Vagina (tissue), 2 donors: ENCODE measurements at regions not wholly inside any gene's neighbourhood (a gene's known extent, or its start where the extent isn't known, plus 50 kb on each side); places are given as distances from the start of the nearest gene placed in this dataset.

Source experiments
- POLR2A ChIP-seq, 2 donors: fragments of 450-650 bp; IDR thresholded peaks; one replicate each; pipeline ENCODE4 v1.6.1; 2017; ENCODE audit warnings: antibody characterized with exemption in 2 of 2, mild to moderate bottlenecking in 2 of 2, moderate library complexity in 2 of 2
- POLR2AphosphoS5 ChIP-seq, 2 donors: sonication (generic); formaldehyde crosslinking; IDR thresholded peaks; one replicate each; pipeline ENCODE4 v1.9.0; 2017; ENCODE audit warnings: antibody characterized with exemption in 2 of 2, mild to moderate bottlenecking in 2 of 2, low read depth in 1 of 2; ENCODE audit not compliant: insufficient read depth in 1 of 2
- TF ChIP-seq, protein P1 (sequence below), 3 experiments: fragments of 450-650 bp in 2 of 3; fragments of 200-600 bp in 1 of 3; sonication (generic) in 1 of 3; IDR thresholded peaks; one replicate each; pipeline ENCODE4 v1.5.1; 2017 to 2019; ENCODE audit warnings: antibody characterized with exemption in 3 of 3, mild to moderate bottlenecking in 2 of 3, moderate library complexity in 2 of 3

DNA sequence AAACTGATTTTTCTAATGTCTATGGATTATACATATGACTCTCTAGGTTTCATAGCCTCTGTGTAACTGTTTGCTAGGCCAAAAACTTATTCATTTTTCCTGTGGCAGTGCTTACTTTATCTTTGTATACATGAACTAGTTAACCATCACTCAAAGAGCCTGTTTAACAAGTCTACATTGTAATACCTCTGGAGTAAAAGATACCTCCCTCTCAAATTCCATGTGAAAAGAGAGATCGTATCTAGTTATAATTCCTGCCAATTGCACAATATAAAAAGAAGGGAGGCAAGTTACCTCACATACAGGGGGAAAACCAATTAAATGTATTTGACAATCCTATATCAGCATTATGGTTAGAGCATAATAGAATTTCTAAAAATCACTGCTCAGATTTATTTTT lies 271.9 kb upstream of the ST8SIA4 start:
- no peak for TF ChIP-seq POLR2A (IDR thresholded peaks at IDR 0.05)
- TF ChIP-seq, protein P1, sequence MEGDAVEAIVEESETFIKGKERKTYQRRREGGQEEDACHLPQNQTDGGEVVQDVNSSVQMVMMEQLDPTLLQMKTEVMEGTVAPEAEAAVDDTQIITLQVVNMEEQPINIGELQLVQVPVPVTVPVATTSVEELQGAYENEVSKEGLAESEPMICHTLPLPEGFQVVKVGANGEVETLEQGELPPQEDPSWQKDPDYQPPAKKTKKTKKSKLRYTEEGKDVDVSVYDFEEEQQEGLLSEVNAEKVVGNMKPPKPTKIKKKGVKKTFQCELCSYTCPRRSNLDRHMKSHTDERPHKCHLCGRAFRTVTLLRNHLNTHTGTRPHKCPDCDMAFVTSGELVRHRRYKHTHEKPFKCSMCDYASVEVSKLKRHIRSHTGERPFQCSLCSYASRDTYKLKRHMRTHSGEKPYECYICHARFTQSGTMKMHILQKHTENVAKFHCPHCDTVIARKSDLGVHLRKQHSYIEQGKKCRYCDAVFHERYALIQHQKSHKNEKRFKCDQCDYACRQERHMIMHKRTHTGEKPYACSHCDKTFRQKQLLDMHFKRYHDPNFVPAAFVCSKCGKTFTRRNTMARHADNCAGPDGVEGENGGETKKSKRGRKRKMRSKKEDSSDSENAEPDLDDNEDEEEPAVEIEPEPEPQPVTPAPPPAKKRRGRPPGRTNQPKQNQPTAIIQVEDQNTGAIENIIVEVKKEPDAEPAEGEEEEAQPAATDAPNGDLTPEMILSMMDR (IDR thresholded peaks at IDR 0.05), result no peak
- TF ChIP-seq POLR2AphosphoS5 (IDR thresholded peaks at IDR 0.05; ENCODE audit: insufficient read depth in 1 of 2, low read depth in 1 of 2), result no peak
